Stimulated activated CD8-positive, alpha-beta memory T cell treated with anti-CD3 and anti-CD28 coated beads, Interleukin-12 subunit alpha, Interleukin-12 subunit beta, amount 100 ng/mL, for 1 hour (primary cell): ENCODE measurements at regions not wholly inside any gene's neighbourhood (a gene's known extent, or its start where the extent isn't known, plus 50 kb on each side); places are given as distances from the start of the nearest gene placed in this dataset.

ENCODE experiments used
- DNase-seq: peaks from one replicate; pipeline ENCODE4 v3.0.0-alpha.2; 2020; ENCODE audit warnings: low read depth

DNA sequence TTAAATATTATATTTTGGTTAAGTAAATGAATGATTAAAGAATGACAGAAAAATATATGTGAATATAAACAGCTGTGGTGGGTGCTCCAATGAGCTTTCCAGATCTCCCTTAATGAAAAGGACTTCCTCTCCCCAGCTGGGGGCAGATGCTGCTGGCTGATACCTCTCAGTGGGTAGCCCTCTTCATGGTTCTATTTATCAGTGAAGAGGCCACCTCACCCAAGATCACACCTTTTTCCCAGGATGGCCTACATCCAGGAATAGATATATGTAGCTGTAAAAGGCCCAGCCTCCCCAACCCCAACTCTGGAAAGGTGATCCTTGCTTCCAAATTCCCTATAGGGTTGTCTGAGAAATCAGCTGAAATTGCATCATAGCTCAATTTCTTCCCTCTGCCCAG, 135.2 kb upstream of the ACVR2A start:
- DNase-seq: no peak

DNA sequence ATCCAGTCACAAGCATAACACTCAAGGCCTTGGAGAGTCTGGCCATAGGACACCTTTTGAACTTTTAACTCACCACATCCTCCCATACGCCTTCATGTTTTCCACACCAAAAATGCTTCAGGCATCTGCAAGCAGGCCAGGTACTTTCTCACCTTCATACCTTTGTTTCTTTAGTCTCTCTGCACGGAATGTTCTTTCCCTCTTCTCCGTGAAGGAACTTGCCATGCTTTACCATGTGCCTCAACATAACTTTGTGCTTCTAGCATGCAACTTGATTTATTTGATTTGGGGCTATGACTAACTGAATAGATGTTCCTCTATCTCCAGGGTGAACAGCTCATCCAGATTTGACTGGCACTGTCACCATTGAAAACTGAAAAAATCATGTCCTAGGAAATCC, 141.7 kb upstream of the ACVR2A start:
- DNase-seq: no peak

DNA sequence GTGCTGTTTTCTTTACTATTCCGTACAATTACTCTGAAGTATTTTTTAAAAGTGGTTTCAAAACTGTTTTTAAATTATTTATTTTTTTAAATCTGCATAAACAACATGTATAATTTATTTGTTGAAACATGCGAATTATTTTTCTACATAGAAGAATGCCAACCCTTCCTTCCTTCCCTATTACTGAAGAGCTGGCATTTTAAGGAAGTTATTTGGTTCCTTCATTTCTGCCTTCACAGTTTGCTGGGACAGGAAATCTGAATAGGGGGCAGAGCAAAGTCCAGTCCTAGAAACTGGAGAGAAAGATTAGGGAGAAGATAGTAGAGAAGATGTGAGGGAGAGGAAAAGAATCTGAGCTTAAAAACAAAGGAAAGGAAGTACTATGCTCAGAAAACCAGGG, 146.7 kb upstream of the ACVR2A start:
- DNase-seq: no peak

DNA sequence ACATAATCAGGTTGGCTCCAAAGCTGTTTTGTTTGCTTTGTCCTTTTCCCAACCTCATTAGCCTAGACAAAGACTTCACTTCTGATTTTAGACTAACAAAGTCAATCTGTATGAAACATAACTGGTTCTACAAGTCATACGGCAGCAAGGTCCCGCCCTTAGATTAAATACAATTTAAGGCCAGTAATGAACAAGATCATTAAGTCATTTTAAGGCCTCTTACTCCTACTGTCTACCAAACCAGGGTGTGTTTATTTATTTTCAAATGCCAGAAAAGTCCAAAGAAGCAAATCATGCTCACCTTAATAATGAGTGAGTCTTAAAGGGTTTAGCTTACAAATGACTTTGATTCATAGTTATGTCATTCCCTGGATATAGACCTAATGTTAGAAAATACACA, 148.4 kb upstream of the ACVR2A start:
- DNase-seq: no peak

DNA sequence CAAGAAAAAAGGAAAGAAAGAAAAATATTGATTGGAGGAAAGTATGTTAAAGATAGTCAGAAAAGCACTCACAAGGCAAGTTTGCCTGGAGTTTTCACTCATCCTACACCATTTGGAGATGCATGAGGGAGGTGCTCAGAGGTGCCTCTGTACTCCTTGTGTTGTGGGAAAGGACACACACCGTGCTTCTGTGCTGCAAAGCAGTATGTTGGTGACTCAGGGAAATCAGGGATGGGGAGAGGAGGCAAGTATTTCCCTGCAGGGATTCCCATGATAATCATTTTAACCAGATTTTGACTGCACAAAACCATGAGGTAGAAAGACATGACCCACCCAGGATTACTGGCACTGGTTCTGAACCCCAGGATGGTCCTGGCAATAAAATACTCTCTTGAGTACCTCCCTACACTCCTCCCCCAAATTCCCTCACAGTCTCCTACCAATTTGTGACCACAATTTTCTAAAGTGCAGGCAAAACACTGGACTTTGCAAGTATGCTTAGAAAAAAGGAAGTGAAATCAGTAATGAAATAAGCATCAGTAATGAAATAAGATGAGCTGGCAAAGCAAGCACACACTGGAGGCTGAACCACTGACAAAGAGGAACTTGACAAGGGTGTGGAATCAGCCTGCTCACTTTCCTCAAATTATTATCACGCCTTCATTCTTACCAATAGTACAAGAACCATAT, 155.5 kb upstream of the ACVR2A start:
- DNase-seq: no peak

DNA sequence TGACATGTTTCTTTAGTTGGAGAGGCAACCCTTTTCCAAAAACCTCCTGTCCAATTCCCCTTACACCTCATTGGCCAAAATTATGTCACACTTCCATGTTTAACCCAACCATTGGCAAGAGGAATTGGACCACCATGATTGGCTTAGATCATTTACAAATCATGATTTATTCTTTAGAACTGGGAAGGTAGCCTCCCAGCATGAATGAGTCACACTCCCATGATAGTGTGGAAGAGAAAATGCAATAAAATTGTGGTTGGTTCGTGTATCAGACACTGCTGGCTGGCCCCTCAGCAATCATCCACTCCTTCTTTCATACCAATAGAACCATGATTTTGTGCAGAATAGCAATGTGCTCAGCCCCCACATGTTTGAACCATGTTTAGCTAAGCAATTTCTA, 156.6 kb upstream of the ACVR2A start:
- DNase-seq: no peak

DNA sequence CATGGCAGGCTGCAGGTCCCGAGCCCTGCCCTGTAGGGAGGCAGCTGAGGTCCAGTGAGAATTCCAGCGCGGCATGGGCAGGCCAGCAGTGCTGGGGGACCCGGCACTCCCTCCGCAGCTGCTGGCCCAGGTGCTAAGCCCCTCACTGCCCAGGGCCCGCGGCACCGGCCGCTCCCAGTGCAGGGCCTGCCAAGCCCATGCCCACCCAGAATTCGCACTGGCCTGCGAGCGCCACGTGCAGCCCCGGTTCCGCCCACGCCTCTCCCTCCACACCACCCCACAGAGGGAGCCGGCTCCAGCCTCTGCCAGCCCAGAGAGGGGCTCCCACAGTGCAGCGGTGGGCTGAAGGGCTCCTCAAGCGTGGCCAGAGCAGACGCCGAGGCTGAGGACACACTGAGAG, 158.5 kb upstream of the ACVR2A start:
- no peak for DNase-seq

DNA sequence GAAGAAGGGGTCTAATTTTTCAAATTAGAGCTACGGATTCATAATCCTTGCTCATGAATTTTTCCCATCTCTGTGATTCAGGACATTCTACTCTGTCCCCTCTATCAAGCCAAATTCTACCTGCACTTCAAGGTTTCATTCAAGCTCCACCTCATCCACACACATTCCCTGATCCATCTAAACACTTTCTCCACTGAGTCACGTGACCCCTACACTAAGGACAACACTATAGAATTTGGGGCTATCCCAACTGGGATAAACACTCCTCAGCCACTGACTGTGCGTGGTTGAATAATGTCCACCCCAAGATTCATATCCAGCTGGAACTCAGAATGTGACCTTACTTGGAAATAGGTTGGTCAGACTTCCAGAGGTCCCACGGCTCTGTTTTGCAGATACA, 159.9 kb upstream of the ACVR2A start:
- no peak for DNase-seq

DNA sequence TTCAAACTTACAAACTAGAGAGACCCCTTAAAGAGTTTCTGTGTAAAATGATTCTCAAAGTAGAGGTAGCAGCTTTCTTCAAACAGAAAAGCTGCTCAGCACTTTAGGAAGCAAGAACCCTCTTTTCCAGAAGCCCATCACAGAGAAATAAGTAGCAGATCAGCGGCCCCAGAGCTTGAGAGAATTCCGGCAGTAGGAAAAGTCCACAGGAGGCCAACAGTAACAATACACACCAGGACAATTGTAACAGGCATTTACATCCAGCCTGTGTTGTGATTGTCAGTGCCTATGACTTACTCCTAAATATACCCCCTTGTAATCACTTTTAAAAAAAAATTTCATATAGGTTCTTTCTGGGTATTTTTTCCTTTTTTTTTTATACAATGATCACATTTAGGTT, 161.4 kb upstream of the ACVR2A start:
- no peak for DNase-seq

DNA sequence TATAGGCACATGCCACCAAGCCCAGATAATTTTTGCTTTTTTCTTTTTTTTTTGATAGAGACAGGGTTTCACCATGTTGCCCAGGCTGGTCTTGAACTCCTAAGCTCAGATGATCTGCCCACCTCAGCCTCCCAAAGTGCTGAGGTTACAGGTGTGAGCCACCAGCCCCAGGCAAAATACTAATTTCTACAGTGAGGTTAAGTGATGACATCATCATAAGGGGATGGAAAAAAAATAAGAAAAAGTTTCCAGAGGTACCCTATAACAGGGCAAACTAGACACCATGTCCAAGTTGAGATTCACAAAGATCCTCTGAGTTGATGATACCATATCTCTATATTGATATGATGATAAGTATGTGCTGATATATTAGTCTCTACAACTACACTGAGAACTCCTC, 163.7 kb upstream of the ACVR2A start:
- DNase-seq: no peak

DNA sequence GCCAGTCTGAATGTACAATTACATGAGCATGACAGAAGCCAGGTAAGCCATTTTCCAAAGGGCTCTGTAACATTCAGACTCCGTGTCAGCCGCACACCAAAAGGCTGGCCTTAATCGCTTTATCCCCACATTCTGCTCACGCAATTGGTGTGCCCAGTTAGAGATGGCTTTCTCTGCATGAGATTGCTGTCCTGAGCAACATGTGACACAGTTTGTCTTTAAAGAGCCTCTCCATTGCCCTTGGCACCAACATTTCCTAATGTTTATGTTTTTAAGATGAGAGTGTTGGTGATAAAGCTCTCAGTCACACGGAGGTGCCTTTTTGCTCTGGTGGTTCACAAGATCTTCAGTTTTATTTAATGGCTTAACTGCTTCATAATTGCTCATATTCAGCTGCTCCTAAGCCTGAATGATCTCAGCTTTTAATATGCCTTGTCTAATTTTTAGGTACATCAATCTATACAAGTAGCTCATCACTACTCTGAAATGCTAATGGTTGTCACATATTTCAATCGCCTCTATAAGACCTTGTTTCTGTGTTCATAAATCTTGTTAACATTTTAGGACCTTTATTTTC, 164.8 kb upstream of the ACVR2A start:
- DNase-seq: no peak

DNA sequence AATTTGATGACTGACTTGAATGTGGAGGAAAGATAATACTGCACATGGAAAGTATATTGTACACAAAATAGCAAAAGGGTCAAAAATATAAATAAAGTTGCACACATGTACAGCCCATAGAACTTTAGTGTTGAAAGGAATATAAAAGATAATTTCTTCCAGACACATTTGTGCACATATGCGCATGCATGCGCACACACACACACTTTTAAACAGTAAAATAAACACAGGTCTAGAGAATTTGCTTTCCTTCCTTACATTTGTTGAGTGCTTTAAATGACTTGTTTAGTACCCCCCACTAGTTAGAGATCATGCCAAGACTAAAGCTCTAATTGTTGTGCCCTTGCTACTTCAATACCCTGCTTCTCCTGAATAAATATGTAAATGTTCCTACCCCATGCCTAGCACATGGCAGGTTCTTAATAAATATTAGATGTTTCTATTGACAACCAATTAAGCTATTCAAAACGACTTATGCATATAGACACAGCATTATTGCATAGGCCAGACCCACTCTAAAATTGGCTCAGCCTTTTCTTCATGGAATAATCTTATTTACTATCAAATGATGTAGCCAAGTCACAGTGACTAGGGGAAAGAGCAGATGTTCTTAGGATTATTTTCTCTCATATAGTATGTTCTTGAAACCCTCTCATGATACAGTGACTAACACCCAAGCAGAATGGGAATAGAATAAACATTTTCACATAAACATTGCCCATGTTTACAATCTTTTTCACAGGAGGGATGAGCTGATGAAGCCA, 165.5 kb upstream of the ACVR2A start:
- DNase-seq: no peak

DNA sequence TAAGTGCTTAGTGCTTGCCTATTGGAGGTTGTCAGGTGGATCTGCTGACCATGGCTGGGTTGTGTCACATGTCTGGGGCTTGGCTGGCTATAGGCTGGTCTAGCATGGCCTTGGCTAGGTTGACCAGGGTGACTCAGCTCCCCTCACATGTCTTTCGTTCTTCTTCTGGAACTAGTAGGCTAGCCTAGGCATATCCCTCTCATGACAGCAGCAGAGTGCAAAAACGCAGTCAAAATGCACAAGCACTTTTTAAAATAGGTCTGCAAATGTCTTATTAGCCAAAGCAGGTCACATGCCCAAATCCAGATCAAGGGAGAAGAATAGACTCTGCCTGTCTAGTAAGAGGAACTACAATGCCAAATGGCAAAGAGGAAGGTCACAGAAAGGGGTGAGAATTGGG, 179.7 kb upstream of the ACVR2A start:
- no peak for DNase-seq

DNA sequence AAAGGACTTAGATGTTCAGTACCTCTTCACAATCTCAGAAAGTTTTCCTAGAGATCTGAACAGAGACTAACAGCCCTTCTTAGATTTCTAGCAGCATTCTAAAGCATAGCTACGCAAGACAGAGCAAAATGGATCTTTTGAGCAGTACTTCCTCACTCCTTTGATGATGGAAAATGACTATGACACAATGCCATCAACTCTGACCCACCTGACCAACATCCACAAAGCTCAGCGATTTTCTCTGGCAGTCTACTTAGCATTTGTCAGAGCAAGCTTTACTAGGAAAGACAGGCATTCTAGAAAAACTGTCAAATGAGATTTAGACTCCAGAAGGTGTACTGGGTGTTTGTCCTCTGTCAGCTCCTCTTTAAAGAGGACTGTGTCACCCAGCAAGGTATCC, 180.9 kb upstream of the ACVR2A start:
- DNase-seq: no peak

DNA sequence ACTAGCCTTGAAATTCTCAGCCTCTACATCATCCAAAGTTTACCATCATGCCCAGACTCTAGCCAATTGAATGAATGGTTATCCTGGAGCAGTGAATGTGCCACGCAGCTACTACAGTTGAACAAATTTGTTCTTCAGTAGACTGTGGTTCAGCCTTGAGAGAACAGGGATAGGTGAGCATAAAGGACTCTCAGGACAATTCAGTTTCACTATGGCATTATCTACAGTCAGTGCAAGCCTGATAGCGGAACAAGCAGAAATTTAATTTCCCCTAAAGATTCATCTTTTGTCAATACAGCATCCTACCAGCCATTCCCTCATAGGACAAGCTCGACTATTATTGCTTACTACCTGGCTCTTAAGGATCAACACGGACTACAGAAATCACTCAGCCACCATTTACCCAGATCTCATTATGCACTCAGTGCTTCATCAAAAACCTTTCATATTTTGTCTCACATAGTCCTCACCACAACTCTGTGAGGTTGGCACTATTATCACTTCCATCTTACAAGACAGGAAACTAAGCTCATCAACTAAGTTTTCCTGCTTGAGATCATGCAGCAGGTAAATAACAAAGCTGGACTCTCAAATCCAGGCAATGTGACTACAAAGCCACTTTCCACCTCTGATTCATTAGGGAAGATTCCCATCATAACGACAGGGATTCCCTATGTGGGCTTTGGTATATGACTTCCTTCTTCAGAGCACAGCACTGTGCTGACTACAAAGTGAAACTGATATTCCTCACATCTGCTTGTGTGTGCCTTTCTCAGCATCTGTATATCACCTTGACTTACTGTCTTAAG, 181.5 kb upstream of the ACVR2A start:
- DNase-seq: peak; percentile 2

DNA sequence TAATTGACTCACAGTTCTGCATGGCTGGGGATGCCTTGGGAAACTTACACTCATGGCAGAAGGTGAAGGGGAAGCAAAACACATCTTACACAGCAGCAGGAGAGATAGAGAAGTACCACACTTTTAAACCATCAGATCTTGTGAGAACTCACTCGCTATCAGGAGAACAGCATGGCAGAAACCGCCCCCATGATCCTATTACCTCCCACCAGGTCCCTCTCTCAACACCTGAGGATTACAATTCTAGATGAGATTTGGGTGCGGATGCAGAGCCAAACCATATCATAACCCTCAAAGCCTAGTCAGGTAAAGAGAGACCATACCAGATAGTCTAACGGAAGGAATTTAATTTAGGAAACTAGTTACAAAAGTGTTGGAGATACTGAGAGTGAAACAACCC, 182.6 kb upstream of the ACVR2A start:
- DNase-seq: no peak

DNA sequence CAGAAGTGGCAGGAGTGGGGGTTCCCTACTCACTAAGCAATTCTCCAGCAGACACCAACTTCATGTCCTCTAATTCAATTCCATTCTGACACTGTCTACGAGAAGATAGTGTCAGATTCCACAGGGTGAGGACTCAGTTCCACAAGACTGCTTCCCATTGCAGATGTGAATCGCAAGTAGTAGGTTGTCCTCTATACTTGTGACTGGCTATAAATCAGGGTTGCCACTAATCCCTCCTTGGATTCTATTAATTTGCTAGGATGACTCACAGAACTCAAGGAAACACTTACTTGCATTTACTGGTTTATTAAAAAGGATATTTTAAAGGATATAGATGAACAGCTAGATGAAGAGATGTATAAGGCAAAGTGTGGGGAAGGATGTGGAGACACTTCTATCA, 184.1 kb upstream of the ACVR2A start:
- no peak for DNase-seq

DNA sequence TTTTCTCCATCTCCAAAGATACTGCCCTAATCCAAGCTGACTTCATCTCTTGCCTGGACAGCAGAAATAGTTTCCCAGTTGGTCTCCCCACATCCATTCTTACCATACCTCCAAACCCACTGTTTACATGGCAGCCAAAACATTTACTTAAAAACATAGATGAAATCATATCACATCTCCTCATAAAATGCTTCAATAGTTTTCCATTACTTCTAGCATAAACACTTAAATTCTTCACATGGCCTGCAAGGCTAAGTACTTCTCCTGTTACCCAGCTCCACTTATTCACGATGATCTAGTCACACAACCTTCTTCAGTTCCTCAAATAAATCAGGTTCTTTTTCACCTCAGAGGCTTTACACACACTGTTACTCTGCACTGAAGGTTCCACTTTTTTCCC, 185.8 kb upstream of the ACVR2A start:
- no peak for DNase-seq

DNA sequence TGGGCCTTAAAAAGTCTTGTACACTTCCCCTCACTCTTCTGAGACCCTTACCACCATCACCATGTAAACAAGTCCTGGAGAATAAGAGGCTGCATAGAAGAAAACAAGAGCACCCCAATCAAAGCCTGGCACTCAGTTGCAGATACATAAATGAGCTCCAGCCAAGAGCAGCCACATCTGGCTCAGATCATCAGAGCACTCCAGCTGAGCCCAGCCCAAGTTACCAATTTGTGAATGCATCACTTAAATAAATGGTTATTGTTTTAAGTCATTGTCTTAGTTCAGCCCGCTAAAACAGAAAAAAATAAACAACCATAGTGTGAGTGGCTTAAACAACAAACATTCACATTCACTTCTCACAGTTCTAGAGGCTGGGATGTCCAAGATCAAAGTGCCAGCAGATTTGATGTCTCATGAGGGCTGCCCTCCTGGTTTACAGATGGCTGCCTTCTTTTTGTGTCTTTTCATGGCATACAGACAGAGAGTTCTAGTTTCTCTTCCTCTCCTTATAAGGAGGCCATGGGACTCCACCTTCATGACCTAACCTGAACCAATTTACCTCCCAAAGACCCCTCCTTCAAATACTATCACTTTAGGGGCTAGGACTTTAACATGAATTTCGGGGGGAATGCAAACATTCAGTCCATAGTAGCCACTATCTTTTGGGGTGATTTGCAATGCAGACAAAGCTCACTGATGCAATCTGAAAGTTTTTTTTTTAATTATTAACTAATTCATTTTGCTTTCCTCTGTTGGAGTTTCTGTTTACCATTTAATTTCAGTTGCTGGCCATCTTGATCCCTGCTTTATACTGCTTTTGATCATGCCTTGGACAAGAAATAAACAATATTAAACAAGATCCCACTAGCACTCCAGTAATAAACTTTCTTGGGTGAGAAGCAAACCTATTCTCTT, 187.5 kb upstream of the ACVR2A start:
- DNase-seq: no peak

DNA sequence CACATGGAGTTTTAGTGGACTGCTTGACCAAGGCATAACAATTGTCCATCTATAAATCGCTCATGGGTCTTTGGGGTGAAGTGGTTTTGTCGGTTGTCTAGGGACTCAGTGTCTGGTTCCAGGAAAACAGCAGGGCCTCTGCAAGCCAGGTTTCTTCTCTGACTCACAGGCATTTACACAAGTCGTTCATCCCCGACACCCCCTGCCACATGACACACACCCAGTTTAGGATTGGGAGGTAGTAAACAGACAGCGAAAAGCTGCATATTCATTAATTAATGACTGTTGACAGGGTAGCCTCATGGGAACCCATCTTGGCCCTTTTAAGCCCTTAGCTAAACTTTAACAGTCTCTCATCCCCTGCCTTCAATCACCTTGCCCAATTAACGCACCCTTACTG, 194.8 kb upstream of the ACVR2A start:
- DNase-seq: no peak

DNA sequence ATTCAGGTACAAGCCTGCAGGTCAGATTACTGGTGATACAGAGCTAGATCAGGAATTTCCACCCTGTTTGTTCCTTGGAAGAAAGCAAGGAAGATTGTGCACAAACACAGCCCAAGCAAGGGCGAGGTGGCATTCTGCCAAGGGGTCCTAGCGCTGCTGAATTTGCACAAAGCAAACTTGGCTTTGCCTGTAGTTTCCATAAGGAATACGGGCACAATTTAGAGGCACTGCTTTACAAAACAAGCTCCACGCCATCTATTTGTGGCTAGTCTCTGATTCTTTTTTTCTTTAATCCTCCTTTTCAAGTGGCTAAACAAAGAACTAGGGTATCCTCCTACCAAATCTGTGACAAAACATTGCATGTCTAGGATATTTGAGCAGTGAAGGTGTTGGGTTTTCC, 195.5 kb upstream of the ACVR2A start:
- no peak for DNase-seq

DNA sequence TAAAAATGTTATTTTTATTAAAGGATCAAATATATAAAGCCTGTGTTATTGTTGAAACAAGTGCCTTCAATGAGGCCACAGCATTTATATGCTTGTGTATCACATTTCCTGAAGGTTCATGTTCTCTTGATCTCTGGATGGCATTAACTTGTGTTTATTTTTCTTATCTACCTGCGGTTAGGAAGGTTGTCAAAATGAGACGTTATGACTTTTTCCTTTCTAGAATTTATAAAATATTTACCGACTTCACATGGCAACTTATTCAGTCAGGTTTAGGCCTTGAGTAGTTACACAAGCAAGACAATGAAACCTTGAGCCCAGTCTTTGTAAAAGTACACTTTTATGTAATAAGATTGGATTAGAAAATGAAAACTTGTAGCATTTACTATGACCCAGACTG, 196.4 kb upstream of the ACVR2A start:
- no peak for DNase-seq
